Stimulated activated CD4-positive, alpha-beta T cell treated with anti-CD3 and anti-CD28 coated beads, Interleukin-4, amount 100 ng/mL, for 24 hours (primary cell): ENCODE measurements at regions not wholly inside any gene's neighbourhood (a gene's known extent, or its start where the extent isn't known, plus 50 kb on each side); places are given as distances from the start of the nearest gene placed in this dataset.
"Not testable (repeated sequence)": the region's sequence is repeated elsewhere in the genome, so short reads cannot be mapped to it uniquely, and the experiment has no call there.

Experiments used
- DNase-seq: peaks from one replicate; pipeline ENCODE4 v3.0.0-alpha.2; 2020

DNA sequence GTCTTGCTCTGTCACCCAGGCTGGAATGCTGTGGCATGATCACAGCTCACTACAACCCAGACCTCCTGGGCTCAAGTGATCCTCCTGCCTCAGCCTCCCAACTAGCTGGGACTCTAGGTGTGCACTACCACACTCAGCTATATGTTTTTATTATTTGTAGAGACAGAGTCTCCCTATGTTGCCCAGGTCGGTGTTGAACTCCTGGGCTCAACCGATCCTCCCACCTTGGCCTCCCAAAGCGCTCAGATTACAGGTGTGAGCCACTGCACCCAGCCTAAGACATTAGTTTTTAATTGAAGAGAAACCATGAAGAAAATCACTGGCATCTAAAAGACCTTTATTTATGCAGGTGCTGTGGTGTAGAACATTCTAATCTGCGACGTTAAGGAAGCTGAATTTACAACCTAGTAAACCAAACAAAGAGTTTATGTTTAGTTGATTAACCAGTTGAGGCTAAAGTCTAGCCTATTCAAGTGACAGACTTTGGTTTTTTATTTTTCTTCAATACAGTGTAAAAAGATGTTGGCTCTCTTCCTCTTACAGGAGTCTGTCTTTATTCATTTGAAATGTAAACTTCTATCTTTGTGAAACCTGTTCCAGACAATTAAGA is 52.5 kb upstream of the NBL1 start:
- no peak for DNase-seq

GRCh38 chr1:19585507-19585906 is 58.6 kb upstream of the NBL1 start:
- DNase-seq: no peak

DNA sequence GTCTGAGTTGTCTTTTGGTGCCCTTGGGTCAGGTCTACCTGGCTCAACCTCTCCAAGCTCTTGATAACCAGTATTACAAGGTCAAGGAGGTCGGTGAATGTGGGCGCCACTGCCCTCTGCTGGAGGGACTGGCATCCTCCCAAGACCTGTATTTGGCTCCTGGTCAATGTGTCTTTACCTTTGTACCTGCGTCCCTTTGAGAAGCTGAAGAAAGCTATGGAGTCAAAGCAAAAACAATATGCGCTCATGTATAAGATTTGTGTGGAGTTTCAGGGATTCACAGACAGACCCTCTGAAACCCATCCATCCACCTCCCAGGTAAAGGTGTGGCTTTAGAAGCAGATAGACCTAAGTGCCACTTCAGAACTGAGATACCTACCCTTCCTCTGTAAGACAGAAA is 61.8 kb upstream of the NBL1 start:
- DNase-seq: peak; percentile 82

DNA sequence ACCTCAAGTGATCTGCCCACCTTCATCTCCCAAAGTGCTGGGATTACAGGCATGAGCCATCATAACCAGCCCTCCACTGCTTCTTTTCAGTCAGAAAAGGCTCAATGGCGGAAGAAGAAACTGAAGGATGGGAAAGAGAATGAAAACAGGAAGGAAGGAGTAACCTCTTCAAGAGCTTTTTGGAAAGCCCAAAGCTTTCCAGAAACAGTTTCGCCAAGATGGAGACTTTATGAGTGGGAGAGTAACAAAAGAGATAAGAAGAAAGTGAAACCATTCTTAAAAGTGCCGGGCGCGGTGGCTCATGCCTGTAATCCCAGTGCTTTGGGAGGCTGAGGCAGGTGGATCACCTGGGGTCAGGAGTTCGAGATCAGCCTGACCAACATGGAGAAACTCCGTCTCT is 62.7 kb upstream of the NBL1 start:
- no peak for DNase-seq

DNA sequence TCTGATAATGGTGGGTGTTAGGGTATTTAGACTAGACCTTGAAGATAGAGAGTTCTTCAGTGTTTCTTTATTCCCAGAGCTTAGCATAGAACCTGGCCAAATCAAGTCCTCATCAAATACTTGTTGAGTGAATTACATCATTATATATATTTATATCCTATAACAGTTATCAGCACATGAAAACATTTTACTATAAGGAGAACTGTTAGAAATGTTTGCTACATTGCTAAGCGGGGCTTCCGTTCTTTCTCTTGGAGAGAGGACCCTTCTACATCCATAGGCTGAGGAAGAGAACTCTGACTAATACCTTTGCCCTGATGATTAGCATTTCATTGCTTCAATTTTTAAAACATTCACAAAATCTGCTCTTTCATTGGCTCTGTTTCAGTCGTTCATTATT is 66.5 kb upstream of the NBL1 start:
- no peak for DNase-seq

- DNase-seq: no peak
Observed at GRCh38 chr1:19577036-19577435, 67.1 kb upstream of the NBL1 start.

GRCh38 chr1:19569786-19570185 is 74.3 kb upstream of the NBL1 start:
- no peak for DNase-seq

DNA sequence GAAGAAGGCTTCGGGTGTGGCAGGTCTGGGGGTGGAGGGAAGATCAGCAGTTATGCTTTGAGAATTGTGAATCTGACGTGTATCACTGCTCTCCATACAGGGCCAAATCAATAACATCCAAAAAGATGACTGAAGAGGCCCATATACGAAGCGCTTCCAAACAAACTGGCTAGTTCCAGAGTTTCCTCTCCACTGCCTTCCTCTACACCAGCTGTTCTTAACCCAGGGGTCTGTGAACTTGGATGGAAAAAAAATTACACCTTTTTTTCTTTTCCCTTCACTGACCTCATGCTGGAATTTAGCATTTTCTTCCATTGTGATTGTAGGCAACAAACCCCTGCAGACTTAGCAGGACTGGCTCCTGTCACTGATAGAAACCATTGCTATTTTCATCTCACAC is 77.1 kb upstream of the NBL1 start:
- no peak for DNase-seq

DNA sequence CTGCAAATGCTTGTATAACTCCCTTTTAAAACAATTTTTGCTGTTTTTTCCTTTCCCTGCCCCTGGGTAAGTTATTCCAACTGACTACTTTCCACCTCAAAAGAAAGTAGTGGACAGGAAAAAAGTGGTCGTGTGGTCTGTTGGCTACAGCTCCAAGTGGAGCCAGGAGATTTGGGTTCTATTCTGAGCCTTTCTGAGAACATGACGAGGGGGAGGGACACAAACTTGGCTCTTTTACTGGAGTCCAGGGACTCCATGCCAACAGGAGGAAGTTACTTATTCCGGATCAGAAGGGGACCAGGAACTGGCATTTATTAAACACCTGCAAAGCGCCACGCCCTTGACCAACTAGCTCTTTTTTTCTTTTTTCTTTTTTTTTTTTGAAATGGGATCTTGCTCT is 79.0 kb upstream of the CAPZB start:
- no peak for DNase-seq

GRCh38 chr1:19563324-19564097 is 78.2 kb upstream of the CAPZB start:
- no peak for DNase-seq

GRCh38 chr1:19562847-19563246 is 77.5 kb upstream of the CAPZB start:
- no peak for DNase-seq

GRCh38 chr1:19560480-19560879 is 75.1 kb upstream of the CAPZB start:
- no peak for DNase-seq

DNA sequence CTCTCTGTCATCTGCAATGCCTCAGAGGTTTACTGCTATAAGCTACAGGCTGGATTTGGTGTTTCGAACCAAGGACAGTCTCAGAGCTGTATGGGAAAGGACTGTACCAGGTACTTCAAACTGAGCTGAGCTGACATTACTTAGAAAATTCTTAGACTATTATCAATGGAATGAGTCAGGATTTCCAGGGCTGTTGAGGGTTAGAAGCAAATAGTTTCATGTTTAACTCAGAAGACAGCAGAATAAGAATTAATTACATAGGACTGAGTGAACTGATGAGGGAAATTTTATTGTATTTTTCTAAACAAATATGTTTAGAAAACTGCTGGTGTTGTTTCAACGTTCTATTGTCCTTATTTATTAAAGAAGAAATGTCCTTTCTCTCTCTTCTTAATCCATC is 74.3 kb upstream of the CAPZB start:
- DNase-seq: no peak

- no peak for DNase-seq
Observed at GRCh38 chr1:19557609-19558051, 72.3 kb upstream of the CAPZB start.

DNA sequence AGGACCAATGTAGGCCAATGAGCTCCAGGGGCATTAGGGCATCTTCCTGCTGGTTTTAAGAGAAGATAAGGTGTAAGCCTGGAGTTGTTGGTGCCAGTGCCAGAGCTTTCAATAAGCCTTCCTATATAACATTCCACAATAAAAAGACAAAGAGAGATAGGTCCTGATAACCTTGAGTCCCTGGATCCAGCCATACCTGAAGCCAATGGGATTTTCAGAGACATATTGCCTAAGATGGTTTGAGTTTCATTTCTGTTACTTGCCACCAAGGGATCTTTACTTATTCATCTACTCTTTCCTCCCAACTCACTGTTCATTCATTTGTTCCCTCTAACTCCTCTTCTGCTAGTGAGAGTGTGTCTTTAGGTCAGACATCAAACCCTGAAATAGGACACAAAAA is 68.8 kb upstream of the CAPZB start:
- no peak for DNase-seq

GRCh38 chr1:19552291-19553010 is 67.1 kb upstream of the CAPZB start:
- no peak for DNase-seq

DNA sequence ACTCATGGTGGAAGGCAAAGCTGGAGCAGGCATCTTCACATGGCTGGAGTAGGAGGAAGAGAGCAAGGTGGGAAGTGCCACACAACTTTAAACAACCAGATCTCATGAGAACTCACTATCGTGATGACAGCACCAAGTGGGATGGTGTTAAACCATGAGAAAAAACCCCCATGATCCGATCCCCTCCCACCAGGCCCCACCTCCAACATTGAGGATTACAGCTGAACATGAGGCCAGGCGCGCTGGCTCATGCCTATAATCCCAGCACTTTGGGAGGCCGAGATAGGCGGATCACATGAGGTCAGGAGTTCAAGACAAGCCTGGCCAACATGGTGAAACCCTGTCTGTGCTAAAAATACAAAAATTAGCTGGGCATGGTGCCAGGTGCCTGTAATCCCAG is 66.5 kb upstream of the CAPZB start:
- DNase-seq: not testable (repeated sequence)

DNA sequence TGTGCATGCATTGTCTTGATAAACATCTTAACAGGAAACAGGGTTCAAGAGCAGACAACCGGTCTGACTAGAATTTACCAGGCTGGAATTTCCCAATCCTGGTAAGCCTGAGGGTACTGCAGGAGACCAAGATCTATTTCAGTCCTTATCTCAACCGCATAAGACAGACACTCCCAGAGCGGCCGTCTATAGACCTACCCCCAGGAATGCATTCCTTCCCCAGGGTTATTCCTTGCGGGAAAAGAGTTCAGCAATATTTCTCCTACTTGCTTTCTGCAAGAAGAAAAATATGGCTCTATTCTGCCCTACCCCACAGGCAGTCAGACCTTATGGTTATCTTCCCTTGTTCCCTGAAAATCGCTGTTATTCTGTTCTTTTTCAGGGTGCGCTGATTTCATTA is 65.1 kb upstream of the CAPZB start:
- DNase-seq: not testable (repeated sequence)

DNA sequence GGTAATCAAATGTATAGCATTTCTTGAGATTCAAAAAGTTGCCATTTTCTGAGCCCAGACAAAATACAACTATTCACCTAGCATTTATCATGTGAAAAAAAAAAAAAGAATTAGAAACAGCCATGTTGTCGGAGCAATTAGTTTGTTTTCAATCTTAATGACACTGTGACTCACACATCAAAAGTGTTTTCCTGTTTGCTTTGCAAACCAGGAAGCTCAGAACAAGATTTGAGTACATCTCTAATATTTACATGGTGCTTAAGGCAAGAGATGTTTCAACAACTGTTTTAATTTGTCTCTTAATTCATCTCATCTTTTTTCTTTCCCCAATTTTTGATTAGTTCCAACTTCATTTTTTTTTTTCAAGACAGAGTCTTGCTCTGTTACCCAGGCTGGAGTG is 62.5 kb upstream of the CAPZB start:
- no peak for DNase-seq

DNA sequence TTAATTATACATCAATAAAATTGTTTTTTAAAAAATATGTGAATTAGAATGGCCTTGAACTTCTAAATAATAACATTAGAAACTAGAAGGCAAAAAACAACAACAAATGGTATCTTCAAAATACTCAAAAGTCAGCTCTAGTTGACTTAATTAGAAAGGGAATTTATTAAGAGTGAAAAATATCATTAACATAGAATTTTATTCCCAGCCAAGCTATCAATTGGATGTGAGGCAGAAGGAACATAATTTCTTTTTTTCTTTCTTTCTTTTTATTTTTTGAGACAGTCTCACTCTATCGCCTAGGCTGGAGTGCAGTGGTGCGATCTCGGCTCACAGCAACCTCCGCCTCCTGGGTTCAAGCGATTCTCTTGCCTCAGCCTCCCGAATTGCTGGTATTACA is 51.2 kb upstream of the CAPZB start:
- no peak for DNase-seq

GRCh38 chr1:19535214-19535613 is 49.9 kb upstream of the CAPZB start:
- DNase-seq: no peak
